ENCODE measurements at regions not wholly inside any gene's neighbourhood (a gene's known extent, or its start where the extent isn't known, plus 50 kb on each side); places are given as distances from the start of the nearest gene placed in this dataset.
"Not testable (repeated sequence)": the region's sequence is repeated elsewhere in the genome, so short reads cannot be mapped to it uniquely, and the experiment has no call there.

GRCh38 chr13:76821222-76821621 lies 65.0 kb downstream of the KCTD12 start:
- H3K4me1 ChIP-seq (ENCODE audit: control insufficient read depth, insufficient read depth, low read length); CTCF ChIA-PET; H3K27ac ChIP-seq (ENCODE audit: low read length); POLR2A ChIA-PET; ATAC-seq; H3K9me3 ChIP-seq (ENCODE audit: control insufficient read depth, insufficient read depth, low read depth, low read length); H3K27me3 ChIP-seq (ENCODE audit: control insufficient read depth, insufficient read depth, low read length); H3K4me3 ChIP-seq (ENCODE audit: low read depth in 2 of 2, low read length in 2 of 2); DNase-seq (ENCODE audit: low read depth, low spot score); BruUV-seq (replicated peaks); in situ Hi-C loops (cut with HindIII; ENCODE audit: low pct_unique_long_range_greater_than_20kb, low sequenced_read_pairs); intact Hi-C loops (cut with micrococcal nuclease; ENCODE audit: unreplicated experiment); H3K36me3 ChIP-seq (ENCODE audit: control insufficient read depth, insufficient read depth, low read length): not testable (repeated sequence)

GRCh38 chr13:76820759-76821158 lies 65.4 kb downstream of the KCTD12 start:
- H3K27me3 ChIP-seq (ENCODE audit: control insufficient read depth, insufficient read depth, low read length): no peaks in the 10 kb centered on the region
- no peak for ATAC-seq
- H3K36me3 ChIP-seq (ENCODE audit: control insufficient read depth, insufficient read depth, low read length): no peaks in the 10 kb centered on the region
- no TSS peak for BruUV-seq (replicated peaks)
- intact Hi-C loops (cut with micrococcal nuclease; ENCODE audit: unreplicated experiment) (no loop called here), in situ Hi-C loops (cut with HindIII; ENCODE audit: low pct_unique_long_range_greater_than_20kb, low sequenced_read_pairs) (no loop called here)
- ChIA-PET POLR2A (no interaction called here), CTCF (no interaction called here)
- H3K9me3 ChIP-seq (ENCODE audit: control insufficient read depth, insufficient read depth, low read depth, low read length): no peaks in the 10 kb centered on the region
- TF ChIP-seq TCF7L2 (IDR thresholded peaks at IDR 0.05; ENCODE audit: low read depth, low read length): no peak
- no peak for TF ChIP-seq POLR2AphosphoS5 (IDR thresholded peaks at IDR 0.05; ENCODE audit: low read depth, low read length)
- no peak for TF ChIP-seq CTCF (IDR thresholded peaks at IDR 0.05)
- no peak for TF ChIP-seq REST (IDR thresholded peaks at IDR 0.05; ENCODE audit: insufficient read depth in 1 of 2, low read depth in 2 of 2, low read length in 1 of 2)
- no peak for TF ChIP-seq SIN3A (IDR thresholded peaks at IDR 0.05; ENCODE audit: borderline replicate concordance, insufficient read depth, low read depth, low read length)
- DNase-seq (ENCODE audit: low read depth, low spot score): no peak
- H3K4me3 ChIP-seq (ENCODE audit: low read depth in 2 of 2, low read length in 2 of 2): no peak overlapping the region
- no peak overlapping the region for H3K27ac ChIP-seq (ENCODE audit: low read length)
- H3K4me1 ChIP-seq (ENCODE audit: control insufficient read depth, insufficient read depth, low read length): no peaks in the 10 kb centered on the region

- Histone ChIP-seq H3K9me3 (ENCODE audit: control insufficient read depth, insufficient read depth, low read depth, low read length) (no peaks in the 10 kb centered on the region), H3K27ac (ENCODE audit: low read length) (no peak overlapping the region), H3K27me3 (ENCODE audit: control insufficient read depth, insufficient read depth, low read length) (no peaks in the 10 kb centered on the region), H3K4me3 (ENCODE audit: low read depth in 2 of 2, low read length in 2 of 2) (no peak overlapping the region), H3K4me1 (ENCODE audit: control insufficient read depth, insufficient read depth, low read length) (no peaks in the 10 kb centered on the region), H3K36me3 (ENCODE audit: control insufficient read depth, insufficient read depth, low read length) (no peaks in the 10 kb centered on the region)
- in situ Hi-C loops (cut with HindIII; ENCODE audit: low pct_unique_long_range_greater_than_20kb, low sequenced_read_pairs): no loop called here
- no peak for DNase-seq (ENCODE audit: low read depth, low spot score)
- no peak for ATAC-seq
- intact Hi-C loops (cut with micrococcal nuclease; ENCODE audit: unreplicated experiment): no loop called here
- CTCF ChIA-PET: no interaction called here
- POLR2A ChIA-PET: no interaction called here
- TF ChIP-seq TCF7L2 (IDR thresholded peaks at IDR 0.05; ENCODE audit: low read depth, low read length) (no peak), CTCF (IDR thresholded peaks at IDR 0.05) (no peak), REST (IDR thresholded peaks at IDR 0.05; ENCODE audit: insufficient read depth in 1 of 2, low read depth in 2 of 2, low read length in 1 of 2) (no peak), SIN3A (IDR thresholded peaks at IDR 0.05; ENCODE audit: borderline replicate concordance, insufficient read depth, low read depth, low read length) (no peak), POLR2AphosphoS5 (IDR thresholded peaks at IDR 0.05; ENCODE audit: low read depth, low read length) (no peak)
- BruUV-seq (replicated peaks): no TSS peak
Measured at GRCh38 chr13:76816394-76816793, 69.8 kb downstream of the KCTD12 start.

All from Panc1 (cell line).